K562 (cell line): ENCODE measurements at regions not wholly inside any gene's neighbourhood (a gene's known extent, or its start where the extent isn't known, plus 50 kb on each side); places are given as distances from the start of the nearest gene placed in this dataset.

ENCODE experiments used
- CEBPB ChIP-seq: fragments of 450-650 bp; IDR thresholded peaks from 2 replicates; pipeline ENCODE4 v1.6.1; 2016; ENCODE audit warnings: missing genetic modification characterization, missing compliant biosample characterization
- GATA2 ChIP-seq: sonication (generic); formaldehyde crosslinking; IDR thresholded peaks from 2 replicates; pipeline ENCODE4 v1.4.0; 2020; ENCODE audit warnings: mild to moderate bottlenecking, missing genetic modification reagents
- GTF2F1 ChIP-seq: IDR thresholded peaks from 2 replicates; pipeline ENCODE4 v1.6.1; 2011; ENCODE audit warnings: low read depth, low read length, improper control_type of control experiment
- MAZ ChIP-seq, 2 experiments: fragments of 450-650 bp in 1 of 2; sonication (generic) in 1 of 2; formaldehyde crosslinking; IDR thresholded peaks in 1 of 2; conservative IDR thresholded peaks in 1 of 2; 2 replicates each; pipeline versions ENCODE4 v1.4.0 to v1.5.0; 2020; ENCODE audit warnings: mild to moderate bottlenecking in 1 of 2, missing genetic modification reagents in 1 of 2
- NR2C1 ChIP-seq, 2 experiments: fragments of 450-650 bp; IDR thresholded peaks; 2 replicates each; pipeline ENCODE4 v1.6.1; 2017; ENCODE audit warnings: mild to moderate bottlenecking in 2 of 2, antibody characterized with exemption in 1 of 2, inconsistent platforms in 1 of 2, missing compliant biosample characterization in 1 of 2, missing genetic modification characterization in 1 of 2
- POLR2A ChIP-seq: fragments of 450-650 bp; conservative IDR thresholded peaks from 2 replicates; pipeline ENCODE4 v1.6.1; 2016
- SMAD1 ChIP-seq: fragments of 150-350 bp; IDR thresholded peaks from 2 replicates; pipeline ENCODE4 v1.6.1; 2014; ENCODE audit warnings: low read length, low read depth; ENCODE audit not compliant: partially characterized antibody
- ZBTB43 ChIP-seq: sonication (generic); formaldehyde crosslinking; IDR thresholded peaks from 2 replicates; pipeline ENCODE4 v1.8.0; 2023; ENCODE audit warnings: mild to moderate bottlenecking, missing genetic modification reagents
- ZNF316 ChIP-seq: fragments of 450-650 bp; IDR thresholded peaks from 2 replicates; pipeline ENCODE4 v1.6.1; 2016
- TF ChIP-seq, protein P1 (sequence below): sonication (generic); formaldehyde crosslinking; IDR thresholded peaks from 2 replicates; pipeline ENCODE4 v1.8.0; 2022; ENCODE audit warnings: missing genetic modification reagents, mild to moderate bottlenecking, borderline replicate concordance
- TF ChIP-seq, protein P2 (sequence below): fragments of 200-800 bp; sonication (Bioruptor generic); IDR thresholded peaks from 2 replicates; pipeline ENCODE4 v1.6.1; 2016; ENCODE audit warnings: missing genetic modification characterization, missing compliant biosample characterization
- TF ChIP-seq, protein P3 (sequence below), 3 experiments: IDR thresholded peaks in 2 of 3; conservative IDR thresholded peaks in 1 of 3; 2 replicates each; pipeline ENCODE4 v1.5.1; 2011 to 2012; ENCODE audit warnings: low read length in 3 of 3, mild to moderate bottlenecking in 3 of 3, control low read depth in 2 of 3, improper control_type of control experiment in 1 of 3, inconsistent platforms in 1 of 3, low read depth in 1 of 3, mixed read lengths in 1 of 3, moderate library complexity in 1 of 3; ENCODE audit not compliant: insufficient read depth in 2 of 3

GRCh38 chr15:68495981-68496705 is 64.2 kb upstream of the ITGA11 start:
- TF ChIP-seq MAZ (CRISPR knock-in tag; conservative IDR thresholded peaks at IDR 0.05 in 1 of 2, IDR thresholded peaks at IDR 0.05 in 1 of 2) (no peak), POLR2A (no peak), GTF2F1 (no peak), ZBTB43 (CRISPR knock-in tag) (no peak), GATA2 (no peak), ZNF316 (peak; percentile 26; the same call in 1 of the 2 replicates), CEBPB (tag) (no peak), NR2C1 (IDR thresholded peaks at IDR 0.05) (no peak), NR2C1 (tag; IDR thresholded peaks at IDR 0.05) (no peak), SMAD1 (no peak)
- TF ChIP-seq, protein P1, sequence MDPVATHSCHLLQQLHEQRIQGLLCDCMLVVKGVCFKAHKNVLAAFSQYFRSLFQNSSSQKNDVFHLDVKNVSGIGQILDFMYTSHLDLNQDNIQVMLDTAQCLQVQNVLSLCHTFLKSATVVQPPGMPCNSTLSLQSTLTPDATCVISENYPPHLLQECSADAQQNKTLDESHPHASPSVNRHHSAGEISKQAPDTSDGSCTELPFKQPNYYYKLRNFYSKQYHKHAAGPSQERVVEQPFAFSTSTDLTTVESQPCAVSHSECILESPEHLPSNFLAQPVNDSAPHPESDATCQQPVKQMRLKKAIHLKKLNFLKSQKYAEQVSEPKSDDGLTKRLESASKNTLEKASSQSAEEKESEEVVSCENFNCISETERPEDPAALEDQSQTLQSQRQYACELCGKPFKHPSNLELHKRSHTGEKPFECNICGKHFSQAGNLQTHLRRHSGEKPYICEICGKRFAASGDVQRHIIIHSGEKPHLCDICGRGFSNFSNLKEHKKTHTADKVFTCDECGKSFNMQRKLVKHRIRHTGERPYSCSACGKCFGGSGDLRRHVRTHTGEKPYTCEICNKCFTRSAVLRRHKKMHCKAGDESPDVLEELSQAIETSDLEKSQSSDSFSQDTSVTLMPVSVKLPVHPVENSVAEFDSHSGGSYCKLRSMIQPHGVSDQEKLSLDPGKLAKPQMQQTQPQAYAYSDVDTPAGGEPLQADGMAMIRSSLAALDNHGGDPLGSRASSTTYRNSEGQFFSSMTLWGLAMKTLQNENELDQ = no peak
- TF ChIP-seq, protein P2, sequence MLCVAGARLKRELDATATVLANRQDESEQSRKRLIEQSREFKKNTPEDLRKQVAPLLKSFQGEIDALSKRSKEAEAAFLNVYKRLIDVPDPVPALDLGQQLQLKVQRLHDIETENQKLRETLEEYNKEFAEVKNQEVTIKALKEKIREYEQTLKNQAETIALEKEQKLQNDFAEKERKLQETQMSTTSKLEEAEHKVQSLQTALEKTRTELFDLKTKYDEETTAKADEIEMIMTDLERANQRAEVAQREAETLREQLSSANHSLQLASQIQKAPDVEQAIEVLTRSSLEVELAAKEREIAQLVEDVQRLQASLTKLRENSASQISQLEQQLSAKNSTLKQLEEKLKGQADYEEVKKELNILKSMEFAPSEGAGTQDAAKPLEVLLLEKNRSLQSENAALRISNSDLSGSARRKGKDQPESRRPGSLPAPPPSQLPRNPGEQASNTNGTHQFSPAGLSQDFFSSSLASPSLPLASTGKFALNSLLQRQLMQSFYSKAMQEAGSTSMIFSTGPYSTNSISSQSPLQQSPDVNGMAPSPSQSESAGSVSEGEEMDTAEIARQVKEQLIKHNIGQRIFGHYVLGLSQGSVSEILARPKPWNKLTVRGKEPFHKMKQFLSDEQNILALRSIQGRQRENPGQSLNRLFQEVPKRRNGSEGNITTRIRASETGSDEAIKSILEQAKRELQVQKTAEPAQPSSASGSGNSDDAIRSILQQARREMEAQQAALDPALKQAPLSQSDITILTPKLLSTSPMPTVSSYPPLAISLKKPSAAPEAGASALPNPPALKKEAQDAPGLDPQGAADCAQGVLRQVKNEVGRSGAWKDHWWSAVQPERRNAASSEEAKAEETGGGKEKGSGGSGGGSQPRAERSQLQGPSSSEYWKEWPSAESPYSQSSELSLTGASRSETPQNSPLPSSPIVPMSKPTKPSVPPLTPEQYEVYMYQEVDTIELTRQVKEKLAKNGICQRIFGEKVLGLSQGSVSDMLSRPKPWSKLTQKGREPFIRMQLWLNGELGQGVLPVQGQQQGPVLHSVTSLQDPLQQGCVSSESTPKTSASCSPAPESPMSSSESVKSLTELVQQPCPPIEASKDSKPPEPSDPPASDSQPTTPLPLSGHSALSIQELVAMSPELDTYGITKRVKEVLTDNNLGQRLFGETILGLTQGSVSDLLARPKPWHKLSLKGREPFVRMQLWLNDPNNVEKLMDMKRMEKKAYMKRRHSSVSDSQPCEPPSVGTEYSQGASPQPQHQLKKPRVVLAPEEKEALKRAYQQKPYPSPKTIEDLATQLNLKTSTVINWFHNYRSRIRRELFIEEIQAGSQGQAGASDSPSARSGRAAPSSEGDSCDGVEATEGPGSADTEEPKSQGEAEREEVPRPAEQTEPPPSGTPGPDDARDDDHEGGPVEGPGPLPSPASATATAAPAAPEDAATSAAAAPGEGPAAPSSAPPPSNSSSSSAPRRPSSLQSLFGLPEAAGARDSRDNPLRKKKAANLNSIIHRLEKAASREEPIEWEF (CRISPR knock-in tag) = no peak
- TF ChIP-seq, protein P3, sequence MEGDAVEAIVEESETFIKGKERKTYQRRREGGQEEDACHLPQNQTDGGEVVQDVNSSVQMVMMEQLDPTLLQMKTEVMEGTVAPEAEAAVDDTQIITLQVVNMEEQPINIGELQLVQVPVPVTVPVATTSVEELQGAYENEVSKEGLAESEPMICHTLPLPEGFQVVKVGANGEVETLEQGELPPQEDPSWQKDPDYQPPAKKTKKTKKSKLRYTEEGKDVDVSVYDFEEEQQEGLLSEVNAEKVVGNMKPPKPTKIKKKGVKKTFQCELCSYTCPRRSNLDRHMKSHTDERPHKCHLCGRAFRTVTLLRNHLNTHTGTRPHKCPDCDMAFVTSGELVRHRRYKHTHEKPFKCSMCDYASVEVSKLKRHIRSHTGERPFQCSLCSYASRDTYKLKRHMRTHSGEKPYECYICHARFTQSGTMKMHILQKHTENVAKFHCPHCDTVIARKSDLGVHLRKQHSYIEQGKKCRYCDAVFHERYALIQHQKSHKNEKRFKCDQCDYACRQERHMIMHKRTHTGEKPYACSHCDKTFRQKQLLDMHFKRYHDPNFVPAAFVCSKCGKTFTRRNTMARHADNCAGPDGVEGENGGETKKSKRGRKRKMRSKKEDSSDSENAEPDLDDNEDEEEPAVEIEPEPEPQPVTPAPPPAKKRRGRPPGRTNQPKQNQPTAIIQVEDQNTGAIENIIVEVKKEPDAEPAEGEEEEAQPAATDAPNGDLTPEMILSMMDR (IDR thresholded peaks at IDR 0.05 in 2 of 3, conservative IDR thresholded peaks at IDR 0.05 in 1 of 3; ENCODE audit: insufficient read depth in 2 of 3, low read depth in 1 of 3, low read length in 3 of 3) = no peak
